OCI-LY1 (cell line): ENCODE measurements at regions not wholly inside any gene's neighbourhood (a gene's known extent, or its start where the extent isn't known, plus 50 kb on each side); places are given as distances from the start of the nearest gene placed in this dataset.

Experiments
- CTCF ChIP-seq: fragments of 200-600 bp; sonication (generic), shearing (Covaris generic); IDR thresholded peaks from 2 replicates; pipeline ENCODE4 v1.5.1; 2017; ENCODE audit warnings: mild to moderate bottlenecking, antibody characterized with exemption, low read length, moderate library complexity, mixed read lengths
- EZH2 ChIP-seq: fragments of 200-600 bp; sonication (generic), shearing (Covaris generic); IDR thresholded peaks from 2 replicates; pipeline ENCODE4 v1.8.0; 2017; ENCODE audit warnings: borderline replicate concordance, mixed run types, mild to moderate bottlenecking, antibody characterized with exemption, low read length, moderate library complexity, mixed read lengths

GRCh38 chr15:87496109-87496508, 760.4 kb downstream of the NTRK3 start:
- no peak for TF ChIP-seq CTCF
- TF ChIP-seq EZH2 = no peak
